HUES64 (cell line): ENCODE measurements at regions not wholly inside any gene's neighbourhood (a gene's known extent, or its start where the extent isn't known, plus 50 kb on each side); places are given as distances from the start of the nearest gene placed in this dataset.
"Not testable (repeated sequence)": the region's sequence is repeated elsewhere in the genome, so short reads cannot be mapped to it uniquely, and the experiment has no call there.

Experiments
- H3K27ac ChIP-seq: 2 replicates; pipeline ENCODE4 v1.7.0; 2013; ENCODE audit warnings: low read depth, low read length, inconsistent platforms
- H3K27me3 ChIP-seq: 2 replicates; pipeline ENCODE4 v1.6.1; 2013; ENCODE audit warnings: mild to moderate bottlenecking, low read length; ENCODE audit not compliant: insufficient read depth
- H3K36me3 ChIP-seq: 2 replicates; pipeline ENCODE4 v1.6.1; 2013; ENCODE audit warnings: mild to moderate bottlenecking, low read length; ENCODE audit not compliant: insufficient read depth
- H3K4me1 ChIP-seq: 2 replicates; pipeline ENCODE4 v1.6.1; 2013; ENCODE audit warnings: mild to moderate bottlenecking, low read length, moderate library complexity; ENCODE audit not compliant: insufficient read depth
- H3K4me3 ChIP-seq: 2 replicates; pipeline ENCODE4 v1.5.1; 2013; ENCODE audit warnings: mild to moderate bottlenecking, low read length, moderate library complexity
- H3K9ac ChIP-seq: 2 replicates; pipeline ENCODE4 v1.6.1; 2013; ENCODE audit warnings: mild to moderate bottlenecking, low read depth, low read length
- H3K9me3 ChIP-seq: 2 replicates; pipeline ENCODE4 v1.6.1; 2013; ENCODE audit warnings: low read depth, low read length; ENCODE audit not compliant: insufficient read depth
- WGBS: fragments of 150-250, 120-280 bp; methylation state at CpG from one replicate; pipeline ENCODE4 v1.1.7; 2013; ENCODE audit warnings: missing lambda C conversion rate; 5-methylcytosine and 5-hydroxymethylcytosine counted together

DNA sequence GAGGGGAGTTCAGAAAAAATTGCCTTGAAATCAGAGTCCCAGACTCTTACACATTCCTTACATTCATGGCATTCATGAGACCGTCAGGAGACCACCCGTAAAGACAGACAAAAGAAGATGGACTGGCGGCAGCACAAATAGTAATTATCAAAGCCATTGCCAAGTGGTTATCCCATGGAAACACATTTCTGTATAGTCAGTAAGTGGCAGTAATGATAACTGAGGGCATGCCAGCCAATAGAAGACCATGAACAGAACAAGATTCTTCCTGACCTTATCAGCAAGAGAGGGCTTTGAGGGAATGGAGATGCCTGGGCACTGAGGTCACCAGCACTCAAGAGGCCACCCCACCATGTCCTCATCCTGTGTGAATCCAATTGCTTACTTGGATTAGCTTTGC is 121.7 kb upstream of the HCCS start:
- Histone ChIP-seq H3K9ac (no peak overlapping the region), H3K36me3 (no peaks in the 10 kb centered on the region), H3K4me1 (no peaks in the 10 kb centered on the region; the same call in 1 of the 2 replicates), H3K27ac (no peak overlapping the region), H3K4me3 (no peak overlapping the region), H3K9me3 (no peaks in the 10 kb centered on the region), H3K27me3 (no peaks in the 10 kb centered on the region)
- 72% methylated on average over 3 of the region's 3 CpGs for WGBS

DNA sequence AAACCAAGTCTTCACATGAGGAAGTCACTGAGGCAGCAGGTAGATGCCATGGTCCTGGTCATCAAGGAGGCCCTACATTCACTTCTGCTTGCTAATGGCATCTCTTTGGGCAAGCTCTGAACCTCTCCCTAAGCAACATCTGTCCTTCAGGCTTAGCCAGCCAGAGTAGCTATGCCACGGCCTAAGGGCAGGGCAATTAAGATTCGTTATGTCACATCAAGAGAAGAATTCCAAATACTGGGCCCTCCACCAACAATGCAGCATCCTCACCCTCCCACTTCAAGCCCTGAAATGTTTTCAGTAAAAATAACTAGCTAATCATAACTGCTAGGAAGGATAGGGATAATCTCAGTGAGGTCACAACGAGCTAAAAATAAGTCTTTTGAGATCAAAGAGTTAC is 120.7 kb upstream of the HCCS start:
- WGBS = 98% methylated on average over 2 of the region's 3 CpGs
- no peak overlapping the region for H3K27ac ChIP-seq
- H3K4me1 ChIP-seq = no peaks in the 10 kb centered on the region; the same call in 1 of the 2 replicates
- H3K36me3 ChIP-seq = no peaks in the 10 kb centered on the region
- H3K27me3 ChIP-seq = no peaks in the 10 kb centered on the region
- H3K9ac ChIP-seq = no peak overlapping the region
- H3K9me3 ChIP-seq = no peaks in the 10 kb centered on the region
- H3K4me3 ChIP-seq = no peak overlapping the region

DNA sequence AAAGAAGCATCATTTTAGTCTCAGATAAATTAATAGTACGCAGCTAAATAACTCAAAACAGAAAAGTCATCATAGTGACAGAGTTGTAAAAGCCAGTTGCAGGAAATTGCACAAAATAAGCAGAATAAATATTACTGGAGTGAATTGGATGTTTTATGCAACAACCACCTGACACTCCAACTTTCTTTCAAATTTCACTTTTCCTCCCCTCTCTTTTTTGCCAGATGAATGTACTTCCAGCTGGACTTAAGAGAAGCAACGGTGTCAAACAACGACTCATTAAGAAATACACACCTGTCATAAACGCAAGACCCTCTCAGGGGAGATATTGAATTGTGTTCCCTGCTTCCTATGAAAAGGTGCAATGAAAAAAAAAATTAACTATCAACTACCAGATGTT is 120.2 kb upstream of the HCCS start:
- no peak overlapping the region for H3K27ac ChIP-seq
- no peaks in the 10 kb centered on the region for H3K36me3 ChIP-seq
- no peak overlapping the region for H3K4me3 ChIP-seq
- no peak overlapping the region for H3K9ac ChIP-seq
- WGBS = 100% methylated on average over 1 of the region's 4 CpGs
- no peaks in the 10 kb centered on the region for H3K9me3 ChIP-seq
- no peaks in the 10 kb centered on the region for H3K27me3 ChIP-seq
- H3K4me1 ChIP-seq = no peaks in the 10 kb centered on the region; the same call in 1 of the 2 replicates

- WGBS = no CpG with 5 or more reads among the region's 1 CpG
- Histone ChIP-seq H3K27ac (no peak overlapping the region), H3K4me3 (no peak overlapping the region), H3K4me1 (no peaks in the 10 kb centered on the region; the same call in 1 of the 2 replicates), H3K9ac (no peak overlapping the region), H3K36me3 (no peaks in the 10 kb centered on the region), H3K27me3 (no peaks in the 10 kb centered on the region), H3K9me3 (no peaks in the 10 kb centered on the region)
Measured at GRCh38 chrX:10992110-10992509, 119.0 kb upstream of the HCCS start.

DNA sequence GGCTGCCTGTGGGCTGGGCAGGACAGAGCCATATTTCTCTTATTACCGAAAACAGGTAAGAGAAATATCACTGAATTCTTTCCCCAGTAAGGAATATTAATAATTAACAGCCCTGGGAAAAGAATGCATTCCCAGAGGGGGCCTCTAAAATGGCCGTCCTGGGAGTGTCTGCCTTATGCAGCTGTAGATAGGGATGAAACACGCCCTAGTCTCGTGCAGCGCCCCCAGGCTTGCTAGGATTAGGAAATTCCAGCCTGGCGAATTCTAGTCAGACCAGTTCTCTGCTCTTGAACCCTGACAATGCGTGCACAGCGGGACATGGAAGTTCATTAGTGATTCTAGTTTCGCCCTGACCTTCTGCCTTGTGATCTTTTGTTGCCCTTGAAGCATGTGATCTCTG is 104.1 kb upstream of the HCCS start:
- WGBS = 97% methylated on average over 4 of the region's 9 CpGs
- H3K36me3 ChIP-seq, H3K4me1 ChIP-seq, H3K9ac ChIP-seq, H3K4me3 ChIP-seq, H3K27me3 ChIP-seq, H3K9me3 ChIP-seq, H3K27ac ChIP-seq: not testable (repeated sequence)

DNA sequence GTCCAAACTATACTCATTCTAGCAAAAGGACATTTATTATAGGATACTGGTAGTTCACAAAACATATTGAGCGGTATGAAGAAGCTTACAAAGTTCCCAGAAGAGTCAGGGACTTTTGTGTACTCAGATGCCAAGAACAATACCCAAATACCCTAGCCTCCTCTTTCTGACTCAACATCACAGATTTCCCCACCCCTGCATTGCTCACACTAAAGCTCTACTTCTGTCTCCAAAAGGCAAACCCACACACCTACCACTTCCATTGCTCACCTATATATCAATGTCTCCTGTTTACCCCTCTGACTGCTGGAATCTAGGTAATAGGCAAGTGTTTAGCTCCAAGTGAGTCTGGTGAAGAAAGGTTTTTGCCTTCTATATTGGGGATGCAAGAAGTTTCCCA is 100.7 kb upstream of the HCCS start:
- 100% methylated on average over 1 of the region's 1 CpG for WGBS
- Histone ChIP-seq H3K9me3 (no peaks in the 10 kb centered on the region), H3K9ac (no peak overlapping the region), H3K27ac (no peak overlapping the region), H3K27me3 (no peaks in the 10 kb centered on the region), H3K4me1 (no peaks in the 10 kb centered on the region), H3K4me3 (no peak overlapping the region), H3K36me3 (no peaks in the 10 kb centered on the region)

- no peak overlapping the region for H3K4me3 ChIP-seq
- no peaks in the 10 kb centered on the region for H3K27me3 ChIP-seq
Measured at GRCh38 chrX:11016728-11017127, 94.4 kb upstream of the HCCS start.

GRCh38 chrX:11022588-11022987 is 88.5 kb upstream of the HCCS start:
- not testable (repeated sequence) for H3K36me3 ChIP-seq, H3K9ac ChIP-seq, H3K4me1 ChIP-seq, H3K4me3 ChIP-seq, H3K9me3 ChIP-seq, H3K27ac ChIP-seq, H3K27me3 ChIP-seq

More at GRCh38 chrX:11016728-11017127, 94.4 kb upstream of the HCCS start:
- no peak overlapping the region for H3K9ac ChIP-seq
- H3K4me1 ChIP-seq = no peaks in the 10 kb centered on the region
- no CpG with 5 or more reads among the region's 1 CpG for WGBS
- H3K27ac ChIP-seq = no peak overlapping the region
- no peaks in the 10 kb centered on the region for H3K9me3 ChIP-seq
- no peaks in the 10 kb centered on the region for H3K36me3 ChIP-seq

DNA sequence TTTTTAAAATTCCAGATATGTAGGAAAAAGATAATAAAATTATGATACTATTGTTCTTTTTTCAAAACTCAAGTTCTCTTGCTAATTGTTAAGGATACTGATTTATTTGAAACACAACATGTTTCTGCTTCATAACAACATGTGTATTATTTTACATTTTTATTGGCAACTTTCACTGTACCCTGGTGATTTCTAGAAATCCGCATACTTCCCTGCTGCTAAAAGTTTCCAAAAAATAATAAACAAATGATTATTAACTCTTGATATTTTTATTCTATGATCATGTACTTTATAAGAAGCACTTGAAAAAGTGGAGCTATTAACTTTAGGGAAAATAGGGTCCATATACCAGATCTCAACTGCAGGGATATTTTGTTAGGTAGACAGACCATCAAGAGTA is 71.2 kb upstream of the HCCS start:
- no peaks in the 10 kb centered on the region for H3K4me1 ChIP-seq
- whole genome bisulfite sequencing = no CpG with 5 or more reads among the region's 1 CpG
- no peak overlapping the region for H3K4me3 ChIP-seq
- no peaks in the 10 kb centered on the region for H3K36me3 ChIP-seq
- H3K9me3 ChIP-seq = no peaks in the 10 kb centered on the region
- H3K27me3 ChIP-seq = no peaks in the 10 kb centered on the region
- H3K9ac ChIP-seq = no peak overlapping the region
- no peak overlapping the region for H3K27ac ChIP-seq

- Histone ChIP-seq H3K27ac (no peak overlapping the region), H3K27me3 (no peaks in the 10 kb centered on the region), H3K9ac (no peak overlapping the region), H3K4me1 (no peaks in the 10 kb centered on the region), H3K4me3 (no peak overlapping the region), H3K36me3 (no peaks in the 10 kb centered on the region), H3K9me3 (no peaks in the 10 kb centered on the region)
- 53% methylated on average over 1 of the region's 1 CpG for WGBS
Measured at GRCh38 chrX:11040405-11040804, 70.7 kb upstream of the HCCS start.

DNA sequence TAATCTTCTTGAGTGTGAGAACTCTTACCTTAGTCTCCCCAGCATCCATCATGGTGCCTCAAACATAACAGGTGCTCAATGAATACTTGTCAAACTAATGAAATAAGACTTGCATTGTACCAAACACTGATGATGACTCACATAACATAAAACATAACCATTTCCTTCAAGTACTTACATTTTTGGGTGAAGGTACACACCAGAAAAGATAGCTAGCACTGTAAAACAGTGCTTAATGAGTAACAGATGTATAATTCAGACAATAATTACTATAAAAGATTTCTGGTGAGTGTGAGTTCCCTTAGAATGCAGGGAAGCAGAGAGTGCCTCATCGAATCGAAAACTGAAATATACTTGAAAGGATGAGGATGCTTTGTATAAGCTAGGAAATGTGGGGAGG is 70.1 kb upstream of the HCCS start:
- H3K9me3 ChIP-seq = no peaks in the 10 kb centered on the region
- no peaks in the 10 kb centered on the region for H3K27me3 ChIP-seq
- no peak overlapping the region for H3K4me3 ChIP-seq
- no peak overlapping the region for H3K27ac ChIP-seq
- H3K36me3 ChIP-seq = no peaks in the 10 kb centered on the region
- no peaks in the 10 kb centered on the region for H3K4me1 ChIP-seq
- 96% methylated on average over 2 of the region's 2 CpGs for WGBS
- no peak overlapping the region for H3K9ac ChIP-seq

- Histone ChIP-seq H3K27me3 (no peaks in the 10 kb centered on the region), H3K9ac (no peak overlapping the region), H3K27ac (no peak overlapping the region), H3K9me3 (no peaks in the 10 kb centered on the region), H3K36me3 (no peaks in the 10 kb centered on the region), H3K4me3 (no peak overlapping the region), H3K4me1 (no peaks in the 10 kb centered on the region)
- no CpG with 5 or more reads among the region's 2 CpGs for WGBS
Measured at GRCh38 chrX:11050013-11050412, 61.1 kb upstream of the HCCS start.
